Activated CD8-positive, alpha-beta T cell treated with anti-CD3 and anti-CD28 coated beads, Interleukin-2, amount 10 ng/mL, durations not matched to agents 7 days and 5 days (primary cell): ENCODE measurements at regions not wholly inside any gene's neighbourhood (a gene's known extent, or its start where the extent isn't known, plus 50 kb on each side); places are given as distances from the start of the nearest gene placed in this dataset.
"Not testable (repeated sequence)": the region's sequence is repeated elsewhere in the genome, so short reads cannot be mapped to it uniquely, and the experiment has no call there.

ENCODE experiments used
- ATAC-seq: fragments of 150-1000 bp; cut with Tn5 transposase; one replicate; pipeline ENCODE4 v1.10.0; 2021; ENCODE audit warnings: moderate library complexity
- CTCF ChIA-PET: fragments of 350-600 bp; sonication (Branson Sonifier 250); formaldehyde crosslinking; loops from one replicate; lab custom pipeline; 2021; ENCODE audit warnings: antibody characterized with exemption; lab: Charles Lee
- POLR2A ChIA-PET: fragments of 350-600 bp; sonication (Branson Sonifier 250); formaldehyde crosslinking; loops from one replicate; lab custom pipeline; 2021; ENCODE audit warnings: antibody characterized with exemption; lab: Charles Lee
- DNase-seq: peaks from one replicate; pipeline ENCODE4 v3.0.0-alpha.2; 2020
- H3K27ac Mint-ChIP-seq: one replicate; pipeline ENCODE4 v1.8.0; 2021; ENCODE audit warnings: mild to moderate bottlenecking, mixed read lengths
- H3K27me3 Mint-ChIP-seq: one replicate; pipeline ENCODE4 v1.8.0; 2021; ENCODE audit warnings: low read depth, mixed read lengths
- H3K36me3 Mint-ChIP-seq: one replicate; pipeline ENCODE4 v1.8.0; 2021; ENCODE audit warnings: low read depth, mixed read lengths
- H3K4me1 Mint-ChIP-seq: one replicate; pipeline ENCODE4 v1.8.0; 2021; ENCODE audit warnings: low read depth, mixed read lengths
- H3K4me3 Mint-ChIP-seq: one replicate; pipeline ENCODE4 v1.8.0; 2021; ENCODE audit warnings: mild to moderate bottlenecking, mixed read lengths
- H3K9me3 Mint-ChIP-seq: one replicate; pipeline ENCODE4 v1.8.0; 2022; ENCODE audit warnings: mixed read lengths; ENCODE audit not compliant: insufficient read depth

DNA sequence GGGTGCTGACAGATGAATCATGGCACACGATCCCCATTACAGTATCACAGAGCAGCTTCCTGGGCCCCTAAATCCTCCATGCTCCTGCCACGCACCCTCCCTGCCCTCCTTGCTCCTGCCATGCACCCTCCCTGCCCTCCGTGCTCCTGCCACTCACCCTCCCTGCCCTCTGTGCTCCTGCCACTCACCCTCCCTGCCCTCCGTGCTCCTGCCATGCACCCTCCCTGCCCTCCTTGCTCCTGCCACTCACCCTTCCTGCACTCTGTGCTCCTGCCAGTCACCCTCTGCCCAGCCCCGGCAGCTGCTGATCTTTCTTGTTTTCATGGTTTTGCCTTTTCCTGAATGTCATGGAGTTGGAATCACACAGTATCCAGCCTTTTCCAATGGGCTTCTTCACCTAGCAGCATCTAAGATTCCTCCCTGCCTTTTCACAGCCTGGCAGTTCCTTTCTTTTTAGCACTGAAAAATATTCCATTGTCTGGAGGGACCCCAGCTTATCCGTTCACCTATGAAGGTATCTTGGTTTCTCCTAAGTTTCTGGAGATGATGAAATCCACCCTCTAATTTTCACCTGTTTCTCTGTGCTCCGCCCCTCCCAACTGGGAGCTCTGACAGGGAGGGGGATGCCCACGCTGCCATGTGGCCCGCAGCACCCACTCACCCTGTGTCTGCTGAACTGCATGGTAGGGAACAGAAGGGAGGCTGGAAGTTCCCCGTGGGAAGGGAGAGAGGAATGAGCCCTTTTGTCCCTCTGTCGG is 142.3 kb downstream of the NPIPB11 start:
- H3K36me3 Mint-ChIP-seq, H3K9me3 Mint-ChIP-seq, DNase-seq, H3K4me3 Mint-ChIP-seq, CTCF ChIA-PET, H3K27me3 Mint-ChIP-seq, ATAC-seq, H3K4me1 Mint-ChIP-seq, H3K27ac Mint-ChIP-seq: not testable (repeated sequence)
- POLR2A ChIA-PET: interaction anchor here (0.7 kb wide), 1 partner anchor 1683 kb away, joined by 5 read pairs; no protein-coding TSS in a partner anchor

DNA sequence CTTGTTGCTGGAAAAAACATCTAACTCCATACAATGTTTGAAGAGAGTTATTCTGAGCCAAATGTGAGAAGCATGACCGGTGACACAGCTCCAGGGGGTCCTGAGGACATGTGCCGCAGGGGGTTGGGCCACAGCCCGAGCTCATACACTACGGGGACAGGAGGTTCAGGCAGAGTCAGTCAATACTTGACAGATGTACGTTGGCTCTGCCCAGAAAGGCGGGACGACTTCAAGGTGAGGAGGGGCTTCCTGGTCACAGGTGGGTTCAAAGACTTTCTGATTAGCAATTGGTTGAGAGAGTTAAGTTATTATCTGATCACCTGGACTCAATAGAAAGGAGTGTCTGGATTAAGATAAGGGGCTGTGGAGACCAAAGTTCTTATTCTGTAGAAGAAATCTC is 143.8 kb downstream of the NPIPB11 start:
- CTCF ChIA-PET, H3K4me3 Mint-ChIP-seq, H3K36me3 Mint-ChIP-seq, DNase-seq, H3K4me1 Mint-ChIP-seq, POLR2A ChIA-PET, H3K27me3 Mint-ChIP-seq, ATAC-seq, H3K27ac Mint-ChIP-seq, H3K9me3 Mint-ChIP-seq: not testable (repeated sequence)

DNA sequence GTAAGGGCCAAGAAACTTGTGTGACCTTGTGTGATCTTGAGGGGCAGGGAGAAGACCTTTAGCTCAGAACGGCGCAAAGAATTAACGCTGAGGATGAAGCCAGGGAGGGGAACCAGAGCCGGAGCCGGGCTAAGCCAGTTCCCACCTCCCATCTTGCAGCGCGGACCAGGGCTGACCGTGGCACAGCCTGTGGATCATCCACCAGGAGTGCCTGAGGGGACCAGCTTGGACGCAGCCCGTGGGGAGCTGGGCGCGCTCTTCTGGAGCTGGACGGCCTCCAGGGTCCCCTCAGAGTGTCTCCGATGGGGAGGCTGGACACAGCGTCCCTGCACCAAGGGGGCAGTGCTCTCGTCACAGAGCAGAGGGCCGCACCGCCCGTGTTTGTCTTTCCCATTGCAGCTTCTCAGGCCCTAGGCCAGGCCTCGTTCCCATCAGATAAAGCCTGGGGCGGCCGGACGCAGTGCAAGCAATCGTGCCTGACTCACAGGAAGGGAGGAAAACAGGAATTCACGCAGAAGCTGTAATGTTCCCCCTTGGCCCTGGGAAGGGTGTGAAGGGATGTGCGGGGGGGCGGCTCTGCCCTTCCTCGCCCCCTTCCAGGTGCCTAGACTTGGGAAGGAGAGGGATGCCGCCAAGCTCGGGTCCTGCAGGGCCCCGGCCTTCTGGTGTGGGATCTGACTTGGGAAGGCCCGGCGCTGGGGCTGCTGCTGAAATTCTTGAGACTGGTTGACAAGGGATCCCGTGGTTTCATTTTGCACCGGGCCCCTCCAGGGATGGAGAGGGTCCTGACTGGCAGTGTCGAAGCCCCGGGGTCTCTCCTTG is 144.9 kb downstream of the NPIPB11 start:
- ATAC-seq, CTCF ChIA-PET, H3K27ac Mint-ChIP-seq, DNase-seq, H3K36me3 Mint-ChIP-seq, H3K4me1 Mint-ChIP-seq, H3K9me3 Mint-ChIP-seq, H3K27me3 Mint-ChIP-seq, H3K4me3 Mint-ChIP-seq, POLR2A ChIA-PET: not testable (repeated sequence)

DNA sequence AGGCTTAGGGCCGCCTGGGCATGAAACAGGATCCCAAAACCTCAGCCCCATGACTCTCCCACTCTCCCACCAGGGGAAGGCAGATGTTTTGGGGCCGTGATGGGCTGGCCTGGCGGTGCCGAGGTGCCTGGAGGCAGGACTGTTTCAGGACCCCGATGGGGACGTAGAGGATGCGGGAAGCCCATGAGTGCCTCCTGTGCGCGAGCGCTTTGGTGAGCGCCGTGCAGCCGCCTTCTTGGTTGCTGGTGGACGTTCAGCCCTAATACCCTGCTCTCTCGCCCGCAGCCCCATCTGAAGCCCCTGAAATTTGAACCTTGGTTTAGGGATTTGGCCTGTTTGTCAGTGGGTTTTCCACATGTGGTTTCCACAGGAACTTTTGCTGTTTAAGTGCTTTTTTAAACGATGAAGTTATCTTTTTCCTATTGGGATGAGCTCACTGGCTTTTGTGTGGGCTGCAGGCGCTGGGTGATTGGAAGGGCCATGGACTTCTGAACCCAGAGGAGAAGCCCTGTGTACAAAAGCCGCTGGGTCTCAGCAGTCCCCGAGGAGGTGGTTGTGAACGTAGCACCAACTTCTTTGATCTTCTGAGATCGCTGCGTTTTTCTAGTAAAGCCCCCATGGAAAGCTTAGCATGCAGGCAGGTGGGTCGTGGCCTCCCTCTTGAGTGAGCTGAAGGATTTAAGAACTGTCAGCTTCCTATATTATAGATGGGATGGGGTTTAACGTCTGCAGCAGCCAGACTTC is 145.7 kb downstream of the NPIPB11 start:
- ATAC-seq, POLR2A ChIA-PET, CTCF ChIA-PET, DNase-seq, H3K4me3 Mint-ChIP-seq, H3K36me3 Mint-ChIP-seq, H3K27me3 Mint-ChIP-seq, H3K9me3 Mint-ChIP-seq, H3K4me1 Mint-ChIP-seq, H3K27ac Mint-ChIP-seq: not testable (repeated sequence)

DNA sequence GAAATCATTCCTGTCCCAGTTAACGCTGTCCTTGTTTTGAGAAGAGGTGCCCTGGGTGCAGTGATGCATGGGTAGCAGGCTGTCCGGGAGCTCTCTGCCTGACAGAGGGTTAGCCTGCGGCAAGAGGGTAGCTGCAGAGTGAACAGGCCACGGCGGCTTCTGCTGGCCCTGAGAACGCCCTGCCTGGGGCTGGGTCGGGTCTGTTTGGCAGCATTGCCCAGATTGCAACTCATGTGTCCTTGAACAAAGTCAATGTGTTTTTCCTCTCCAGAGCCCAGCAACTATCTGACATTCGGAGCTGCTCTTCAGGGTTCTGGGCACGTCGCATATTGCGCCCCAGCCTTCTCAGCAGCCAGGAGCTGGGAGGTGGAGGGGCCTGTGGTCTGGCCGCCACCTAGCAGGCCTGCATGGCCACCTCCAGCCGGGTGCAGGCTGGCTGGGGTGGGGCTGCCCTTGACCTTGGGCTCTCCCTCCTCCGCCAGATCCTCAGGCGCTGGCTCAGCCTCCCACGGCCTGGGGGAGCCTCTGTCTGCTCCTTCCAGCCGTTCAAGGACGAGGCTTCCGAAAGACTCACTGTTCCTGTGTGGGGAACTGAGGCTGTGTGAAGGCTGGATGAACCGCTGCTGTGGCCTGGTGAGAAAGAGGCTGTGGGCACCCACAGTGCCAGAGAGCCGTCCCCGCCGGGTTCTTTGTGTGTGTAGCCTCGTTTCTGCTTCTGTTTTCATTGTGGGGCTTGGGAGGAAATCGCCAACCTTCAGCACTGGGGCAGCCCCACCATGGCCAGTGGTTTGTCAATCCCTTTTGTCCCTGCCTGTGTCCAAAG is 146.7 kb downstream of the NPIPB11 start:
- DNase-seq, H3K4me1 Mint-ChIP-seq, CTCF ChIA-PET: not testable (repeated sequence)

DNA sequence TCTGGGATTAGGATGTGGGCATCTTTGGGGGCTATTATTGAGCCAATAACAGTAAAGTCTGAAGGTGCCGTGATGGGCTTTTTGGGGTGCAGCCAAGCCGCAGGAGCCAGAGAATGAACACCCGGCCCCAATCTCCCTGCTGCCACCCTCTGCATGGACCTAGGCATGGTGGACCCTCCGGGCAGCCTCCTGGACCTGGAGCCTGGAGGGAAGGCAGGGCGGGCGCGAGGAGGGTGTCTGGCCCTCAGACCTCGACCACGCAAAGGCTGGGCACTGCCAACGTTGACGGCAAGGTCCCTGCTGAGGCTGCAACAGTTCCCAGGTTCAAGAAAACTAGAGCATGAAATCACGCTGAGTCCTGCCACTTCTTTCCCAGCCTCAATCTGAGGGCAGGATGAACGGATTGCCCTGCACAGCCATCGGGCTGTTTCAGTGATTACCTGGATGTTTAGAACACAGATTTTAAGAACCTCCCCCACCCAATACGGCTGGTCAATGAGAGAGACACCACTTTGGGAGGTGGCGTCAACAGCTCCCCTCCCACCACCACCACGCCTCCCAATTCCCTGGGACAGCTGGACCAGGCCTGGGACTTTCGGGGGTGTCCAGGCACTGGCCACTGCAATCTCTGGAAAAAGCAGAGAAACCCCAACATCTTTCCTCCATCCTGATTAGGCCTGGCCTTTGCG is 147.4 kb downstream of the NPIPB11 start:
- POLR2A ChIA-PET, H3K4me3 Mint-ChIP-seq, CTCF ChIA-PET, ATAC-seq, H3K36me3 Mint-ChIP-seq, DNase-seq, H3K27me3 Mint-ChIP-seq, H3K27ac Mint-ChIP-seq, H3K9me3 Mint-ChIP-seq, H3K4me1 Mint-ChIP-seq: not testable (repeated sequence)

More for the DNA sequence above, 146.7 kb downstream of the NPIPB11 start:
- H3K4me3 Mint-ChIP-seq, H3K27me3 Mint-ChIP-seq, H3K9me3 Mint-ChIP-seq, H3K27ac Mint-ChIP-seq, H3K36me3 Mint-ChIP-seq, ATAC-seq, POLR2A ChIA-PET: not testable (repeated sequence)

DNA sequence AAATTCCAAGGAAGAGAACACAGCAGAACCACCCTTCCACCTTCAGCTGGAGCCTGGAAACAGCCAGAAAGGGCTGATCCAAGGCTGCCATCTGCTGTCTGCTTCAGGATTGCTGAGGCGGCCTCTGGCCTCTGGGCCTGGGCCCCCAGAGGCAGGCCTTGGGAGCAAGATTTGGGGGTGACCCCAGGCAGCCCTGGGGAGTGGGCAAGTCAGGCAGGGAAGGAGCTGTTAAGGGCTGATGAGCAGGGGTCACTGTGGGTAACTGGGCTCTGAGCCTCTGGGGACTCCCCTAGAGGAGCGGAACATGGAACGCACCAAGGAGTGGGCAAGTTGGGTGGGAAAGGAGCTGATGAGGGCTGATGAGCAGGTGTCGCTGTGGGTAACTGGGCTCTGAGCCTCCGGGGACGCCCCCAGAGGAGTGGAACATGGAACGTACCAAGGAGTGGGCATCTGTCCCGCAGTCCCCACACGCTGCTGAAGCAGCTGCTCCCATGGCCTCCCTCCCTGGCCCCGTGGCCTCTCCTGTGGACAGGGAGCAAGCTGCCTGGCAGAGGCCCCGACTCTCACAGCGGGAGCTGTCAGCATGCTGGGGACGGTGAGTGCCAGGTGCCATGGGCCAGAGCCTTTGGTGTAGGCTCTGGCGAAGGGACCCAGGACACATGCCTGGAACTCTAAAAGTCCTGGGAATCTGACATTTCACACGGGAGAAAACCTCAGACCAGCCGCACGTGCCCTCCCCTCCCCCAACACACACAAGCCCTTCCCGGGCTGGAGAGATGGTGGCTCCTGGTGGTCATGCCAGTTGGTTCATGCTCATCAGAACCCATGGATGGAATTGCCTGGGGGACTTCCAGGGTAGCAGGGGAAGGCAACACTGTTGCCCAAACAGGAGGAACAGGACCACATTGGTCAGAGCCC is 148.8 kb downstream of the NPIPB11 start:
- H3K27me3 Mint-ChIP-seq, H3K9me3 Mint-ChIP-seq, POLR2A ChIA-PET, DNase-seq, CTCF ChIA-PET, H3K36me3 Mint-ChIP-seq, H3K27ac Mint-ChIP-seq, H3K4me3 Mint-ChIP-seq, ATAC-seq, H3K4me1 Mint-ChIP-seq: not testable (repeated sequence)

DNA sequence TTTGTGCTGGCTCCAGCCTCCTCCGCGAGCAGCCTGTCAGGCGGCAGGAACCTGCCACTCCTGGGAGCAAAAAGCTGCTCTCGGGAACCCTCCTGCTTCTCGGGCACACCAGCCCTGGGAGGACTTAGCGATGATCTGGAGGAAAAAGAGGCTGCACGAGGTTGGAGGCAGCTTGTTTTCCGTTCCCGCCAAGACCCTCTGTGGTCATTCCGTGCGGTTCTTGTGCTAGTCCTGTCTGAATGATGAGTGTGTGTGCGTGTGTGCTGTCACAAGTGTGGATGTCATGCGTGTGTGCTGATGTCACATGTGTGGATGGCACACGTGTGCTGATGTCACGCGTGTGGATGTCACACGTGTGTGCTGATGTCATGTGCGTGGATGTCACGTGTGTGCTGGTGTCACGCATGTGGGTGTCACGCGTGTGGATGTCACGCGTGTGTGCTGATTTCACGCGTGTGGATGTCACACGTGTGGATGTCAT is 150.0 kb downstream of the NPIPB11 start:
- H3K27ac Mint-ChIP-seq: no peak overlapping the region
- no peaks in the 10 kb centered on the region for H3K36me3 Mint-ChIP-seq
- peaks cover 7% of the 10 kb centered on the region for H3K4me1 Mint-ChIP-seq
- CTCF ChIA-PET: no interaction called here
- H3K27me3 Mint-ChIP-seq: no peaks in the 10 kb centered on the region
- H3K4me3 Mint-ChIP-seq: no peak overlapping the region
- ATAC-seq (no peak), DNase-seq (no peak)
- POLR2A ChIA-PET: no interaction called here
- no peaks in the 10 kb centered on the region for H3K9me3 Mint-ChIP-seq

DNA sequence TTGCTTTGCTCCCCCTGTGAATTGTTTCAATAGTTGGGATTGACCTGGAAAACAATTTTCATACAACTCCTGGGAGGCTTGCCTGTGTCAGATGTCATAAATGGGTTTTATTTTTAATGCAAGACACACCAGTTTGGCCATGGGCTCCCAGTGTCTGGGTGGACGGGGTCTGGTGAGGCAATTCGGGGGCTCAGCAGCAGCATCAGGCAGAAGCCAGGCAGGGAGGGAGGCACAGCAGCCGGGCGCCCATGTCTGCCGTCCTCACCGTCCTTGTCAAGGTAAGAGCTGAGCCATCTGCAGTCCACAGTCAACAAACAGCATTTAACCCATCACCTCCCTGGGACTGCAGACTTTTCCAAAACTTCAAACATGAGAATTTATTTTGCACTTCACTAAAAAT is 150.6 kb downstream of the NPIPB11 start:
- H3K9me3 Mint-ChIP-seq, H3K27me3 Mint-ChIP-seq, H3K4me1 Mint-ChIP-seq, POLR2A ChIA-PET, H3K4me3 Mint-ChIP-seq, ATAC-seq, H3K27ac Mint-ChIP-seq, H3K36me3 Mint-ChIP-seq, CTCF ChIA-PET, DNase-seq: not testable (repeated sequence)

DNA sequence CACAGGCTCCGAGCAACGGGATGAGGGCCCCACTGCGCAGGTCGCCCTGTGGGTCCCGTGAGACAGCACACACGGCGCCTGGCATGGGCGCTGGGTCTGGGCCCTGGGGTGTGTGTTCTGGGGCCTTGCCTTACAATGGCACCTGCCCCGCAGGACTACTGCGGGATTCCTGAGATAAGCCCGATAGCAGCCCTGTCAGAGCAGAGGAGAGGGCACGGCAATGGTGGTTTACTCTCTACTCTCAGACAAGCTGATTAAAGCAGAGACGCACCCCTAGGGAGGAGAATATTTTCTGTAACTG is 151.1 kb downstream of the NPIPB11 start:
- DNase-seq, H3K9me3 Mint-ChIP-seq, H3K27ac Mint-ChIP-seq, H3K27me3 Mint-ChIP-seq, H3K4me1 Mint-ChIP-seq, ATAC-seq, POLR2A ChIA-PET, H3K4me3 Mint-ChIP-seq, CTCF ChIA-PET, H3K36me3 Mint-ChIP-seq: not testable (repeated sequence)
